HCT116 (cell line): ENCODE measurements at regions not wholly inside any gene's neighbourhood (a gene's known extent, or its start where the extent isn't known, plus 50 kb on each side); places are given as distances from the start of the nearest gene placed in this dataset.

Experiments used
- ATAC-seq: fragments of 200-7000 bp; cut with Tn5 transposase; 2 replicates; pipeline ENCODE4 v1.9.1; 2020; ENCODE audit warnings: mild to moderate bottlenecking, moderate library complexity
- BruUV-seq: library from RNA; stranded (reverse); fragments of 400-500 nt; replicated peaks from 2 replicates; lab custom pipeline; 2021; lab: Mats Ljungman, UMichigan
- CTCF ChIA-PET: fragments of 300-600 bp; sonication (Branson Sonifier 250); formaldehyde crosslinking; loops from one replicate; lab custom pipeline; 2021; ENCODE audit warnings: antibody characterized with exemption; lab: Charles Lee
- POLR2A ChIA-PET: fragments of 300-600, 350-600 bp; sonication (Branson Sonifier 250); formaldehyde crosslinking; loops from one replicate; lab custom pipeline; 2021; ENCODE audit warnings: antibody characterized with exemption; lab: Charles Lee
- RAD21 ChIA-PET, 2 experiments: fragments of 300-600 bp; sonication (Branson Sonifier 250); formaldehyde crosslinking; loops; one replicate each; lab custom pipeline; 2023; ENCODE audit warnings: low total read pairs in 2 of 2; ENCODE audit not compliant: uncharacterized antibody in 2 of 2, unreplicated experiment in 2 of 2, low non-redundant PET in 1 of 2; lab: Charles Lee
- DNase-seq: peaks from one replicate; pipeline ENCODE4 v3.0.0-alpha.2; 2010; ENCODE audit warnings: low read depth, low spot score
- H2AFZ ChIP-seq: fragments of 200-600 bp; shearing (Covaris generic), sonication (generic); 2 replicates; pipeline ENCODE4 v1.6.1; 2017; ENCODE audit warnings: low read depth, mixed run types, mixed read lengths, antibody characterized with exemption, low read length; ENCODE audit not compliant: poor library complexity, severe bottlenecking
- H3K27ac ChIP-seq: 2 replicates; pipeline ENCODE4 v1.5.1; 2012; ENCODE audit warnings: low read depth, low read length
- H3K27me3 ChIP-seq: fragments of 200-600 bp; sonication (generic); 2 replicates; pipeline ENCODE4 v1.6.1; 2016; ENCODE audit warnings: mixed run types, low read length, mixed read lengths; ENCODE audit not compliant: insufficient read depth
- H3K36me3 ChIP-seq, 2 experiments: fragments of 200-500 bp in 1 of 2; fragments of 200-600 bp in 1 of 2; sonication (Bioruptor generic) in 1 of 2; sonication (generic) in 1 of 2; 2 replicates each; pipeline versions ENCODE4 v1.5.1 to v1.6.1; 2014 to 2016; ENCODE audit warnings: low read length in 2 of 2, inconsistent platforms in 1 of 2, mixed read lengths in 1 of 2, mixed run types in 1 of 2; ENCODE audit not compliant: insufficient read depth in 2 of 2, control insufficient read depth in 1 of 2
- H3K4me1 ChIP-seq, 2 experiments: fragments of 200-600 bp in 1 of 2; sonication (generic) in 1 of 2; 2 replicates each; pipeline versions ENCODE4 v1.5.1 to v1.6.1; 2012 to 2017; ENCODE audit warnings: low read length in 2 of 2, inconsistent platforms in 1 of 2, mild to moderate bottlenecking in 1 of 2, mixed read lengths in 1 of 2, mixed run types in 1 of 2, moderate library complexity in 1 of 2; ENCODE audit not compliant: insufficient read depth in 2 of 2, control insufficient read depth in 1 of 2
- H3K4me2 ChIP-seq: fragments of 200-600 bp; sonication (generic); 2 replicates; pipeline ENCODE4 v1.6.1; 2017; ENCODE audit warnings: mixed run types, low read length, mixed read lengths
- H3K4me3 ChIP-seq, 2 experiments: fragments of 200-600 bp in 1 of 2; sonication (generic) in 1 of 2; replicated peaks in 1 of 2; 2 replicates each; pipeline ENCODE4 v1.5.1; 2011 to 2016; ENCODE audit warnings: low read length in 2 of 2, control low read depth in 1 of 2, low read depth in 1 of 2, mild to moderate bottlenecking in 1 of 2, mixed read lengths in 1 of 2, mixed run types in 1 of 2
- H3K79me2 ChIP-seq: fragments of 200-600 bp; sonication (generic); 2 replicates; pipeline ENCODE4 v1.6.1; 2017; ENCODE audit warnings: mild to moderate bottlenecking, mixed run types, low read length, moderate library complexity, mixed read lengths; ENCODE audit not compliant: insufficient read depth
- H3K9ac ChIP-seq: fragments of 200-600 bp; sonication (generic); 2 replicates; pipeline ENCODE4 v1.6.1; 2016; ENCODE audit warnings: low read length, mixed read lengths
- H3K9me2 ChIP-seq: fragments of 200-600 bp; sonication (generic), shearing (Covaris generic); 2 replicates; pipeline ENCODE4 v1.6.1; 2017; ENCODE audit warnings: mixed run types, mild to moderate bottlenecking, moderate library complexity; ENCODE audit not compliant: insufficient read depth
- H3K9me3 ChIP-seq, 2 experiments: fragments of 200-500 bp in 1 of 2; fragments of 200-600 bp in 1 of 2; sonication (Bioruptor generic) in 1 of 2; sonication (generic) in 1 of 2; 2 replicates each; pipeline ENCODE4 v1.6.1; 2014 to 2017; ENCODE audit warnings: low read length in 2 of 2, mixed read lengths in 2 of 2, inconsistent platforms in 1 of 2, low read depth in 1 of 2, mild to moderate bottlenecking in 1 of 2, mixed run types in 1 of 2, moderate library complexity in 1 of 2; ENCODE audit not compliant: control insufficient read depth in 1 of 2, insufficient read depth in 1 of 2
- H4K20me1 ChIP-seq: fragments of 200-600 bp; sonication (generic), shearing (Covaris generic); 2 replicates; pipeline ENCODE4 v1.6.1; 2017; ENCODE audit warnings: mixed run types, mild to moderate bottlenecking, moderate library complexity; ENCODE audit not compliant: insufficient read depth
- CBX3 ChIP-seq: IDR thresholded peaks from 2 replicates; pipeline ENCODE4 v1.6.1; 2012; ENCODE audit warnings: low read depth
- ELF1 ChIP-seq: IDR thresholded peaks from 2 replicates; pipeline ENCODE4 v1.6.1; 2012; ENCODE audit warnings: low read depth, borderline replicate concordance
- EZH2phosphoT487 ChIP-seq: fragments of 200-600 bp; IDR thresholded peaks from 2 replicates; pipeline ENCODE4 v1.6.1; 2018; ENCODE audit warnings: antibody characterized with exemption, borderline replicate concordance
- FOSL1 ChIP-seq: IDR thresholded peaks from 2 replicates; pipeline ENCODE4 v1.6.1; 2012; ENCODE audit warnings: low read depth
- JUND ChIP-seq: IDR thresholded peaks from 2 replicates; pipeline ENCODE4 v1.6.1; 2012
- POLR2A ChIP-seq: IDR thresholded peaks from 2 replicates; pipeline ENCODE4 v1.7.0; 2011; ENCODE audit warnings: borderline replicate concordance; ENCODE audit not compliant: insufficient read depth, insufficient read length; ENCODE audit errors: extremely low read depth
- RAD21 ChIP-seq: IDR thresholded peaks from 2 replicates; pipeline ENCODE4 v1.6.1; 2012; ENCODE audit warnings: low read depth, mild to moderate bottlenecking
- SIN3A ChIP-seq: IDR thresholded peaks from 2 replicates; pipeline ENCODE4 v1.6.1; 2012; ENCODE audit warnings: low read depth
- SP1 ChIP-seq: IDR thresholded peaks from 2 replicates; pipeline ENCODE4 v1.6.1; 2012; ENCODE audit warnings: low read depth
- SRF ChIP-seq: IDR thresholded peaks from 2 replicates; pipeline ENCODE4 v1.6.1; 2012; ENCODE audit warnings: low read depth
- TCF7L2 ChIP-seq: IDR thresholded peaks from 2 replicates; pipeline ENCODE4 v1.7.0; 2011; ENCODE audit warnings: borderline replicate concordance, inconsistent platforms; ENCODE audit not compliant: insufficient read depth, insufficient read length; ENCODE audit errors: extremely low read depth
- YY1 ChIP-seq: IDR thresholded peaks from 2 replicates; pipeline ENCODE4 v1.6.1; 2011; ENCODE audit warnings: low read length, low read depth, moderate library complexity, mild to moderate bottlenecking; ENCODE audit not compliant: insufficient replicate concordance; ENCODE audit errors: extremely low read depth
- ZBTB33 ChIP-seq: IDR thresholded peaks from 2 replicates; pipeline ENCODE4 v1.6.1; 2011; ENCODE audit warnings: mild to moderate bottlenecking, low read length, moderate library complexity; ENCODE audit not compliant: insufficient replicate concordance; ENCODE audit errors: extremely low read depth
- ZFX ChIP-seq: fragments of 450-650 bp; IDR thresholded peaks from 2 replicates; pipeline ENCODE4 v1.6.1; 2017
- ZNF274 ChIP-seq: fragments of 200-500 bp; sonication (Bioruptor generic); IDR thresholded peaks from 2 replicates; pipeline ENCODE4 v1.6.1; 2014; ENCODE audit warnings: mild to moderate bottlenecking, low read depth, low read length, inconsistent platforms
- intact Hi-C: fragments of 100-400 bp; cut with micrococcal nuclease; formaldehyde crosslinking; loops from 2 replicates; pipeline ENCODE4 v1.10.0; 2022
- TF ChIP-seq, protein P1 (sequence below): IDR thresholded peaks from 2 replicates; pipeline ENCODE4 v1.6.1; 2012
- TF ChIP-seq, protein P2 (sequence below): IDR thresholded peaks from 2 replicates; pipeline ENCODE4 v1.6.1; 2012
- TF ChIP-seq, protein P3 (sequence below): IDR thresholded peaks from 2 replicates; pipeline ENCODE4 v1.6.1; 2012; ENCODE audit warnings: low read depth

- ChIA-PET POLR2A (no interaction called here), CTCF (no interaction called here), RAD21 (no interaction called here)
- Histone ChIP-seq H3K27me3 (no peaks in the 10 kb centered on the region), H3K27ac (no peak overlapping the region), H2AFZ (no peak overlapping the region), H3K9ac (no peak overlapping the region), H3K4me1 (no peaks in the 10 kb centered on the region), H4K20me1 (no peaks in the 10 kb centered on the region), H3K79me2 (no peaks in the 10 kb centered on the region), H3K4me2 (no peak overlapping the region), H3K4me3 (no peak overlapping the region)
- intact Hi-C loops: no loop called here
- no peak for ATAC-seq
- no peak for TF ChIP-seq ZBTB33
- no peak for TF ChIP-seq POLR2A
- no peak for TF ChIP-seq SP1
- no peak for TF ChIP-seq JUND
- no peak for TF ChIP-seq YY1
- no peak for TF ChIP-seq TCF7L2
- TF ChIP-seq, protein P1, sequence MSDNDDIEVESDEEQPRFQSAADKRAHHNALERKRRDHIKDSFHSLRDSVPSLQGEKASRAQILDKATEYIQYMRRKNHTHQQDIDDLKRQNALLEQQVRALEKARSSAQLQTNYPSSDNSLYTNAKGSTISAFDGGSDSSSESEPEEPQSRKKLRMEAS: no peak
- no peak for TF ChIP-seq EZH2phosphoT487
- no peak for TF ChIP-seq ZNF274
- no peak for TF ChIP-seq FOSL1
- no peak for TF ChIP-seq ZFX
- TF ChIP-seq, protein P2, sequence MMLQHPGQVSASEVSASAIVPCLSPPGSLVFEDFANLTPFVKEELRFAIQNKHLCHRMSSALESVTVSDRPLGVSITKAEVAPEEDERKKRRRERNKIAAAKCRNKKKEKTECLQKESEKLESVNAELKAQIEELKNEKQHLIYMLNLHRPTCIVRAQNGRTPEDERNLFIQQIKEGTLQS: no peak
- TF ChIP-seq, protein P3, sequence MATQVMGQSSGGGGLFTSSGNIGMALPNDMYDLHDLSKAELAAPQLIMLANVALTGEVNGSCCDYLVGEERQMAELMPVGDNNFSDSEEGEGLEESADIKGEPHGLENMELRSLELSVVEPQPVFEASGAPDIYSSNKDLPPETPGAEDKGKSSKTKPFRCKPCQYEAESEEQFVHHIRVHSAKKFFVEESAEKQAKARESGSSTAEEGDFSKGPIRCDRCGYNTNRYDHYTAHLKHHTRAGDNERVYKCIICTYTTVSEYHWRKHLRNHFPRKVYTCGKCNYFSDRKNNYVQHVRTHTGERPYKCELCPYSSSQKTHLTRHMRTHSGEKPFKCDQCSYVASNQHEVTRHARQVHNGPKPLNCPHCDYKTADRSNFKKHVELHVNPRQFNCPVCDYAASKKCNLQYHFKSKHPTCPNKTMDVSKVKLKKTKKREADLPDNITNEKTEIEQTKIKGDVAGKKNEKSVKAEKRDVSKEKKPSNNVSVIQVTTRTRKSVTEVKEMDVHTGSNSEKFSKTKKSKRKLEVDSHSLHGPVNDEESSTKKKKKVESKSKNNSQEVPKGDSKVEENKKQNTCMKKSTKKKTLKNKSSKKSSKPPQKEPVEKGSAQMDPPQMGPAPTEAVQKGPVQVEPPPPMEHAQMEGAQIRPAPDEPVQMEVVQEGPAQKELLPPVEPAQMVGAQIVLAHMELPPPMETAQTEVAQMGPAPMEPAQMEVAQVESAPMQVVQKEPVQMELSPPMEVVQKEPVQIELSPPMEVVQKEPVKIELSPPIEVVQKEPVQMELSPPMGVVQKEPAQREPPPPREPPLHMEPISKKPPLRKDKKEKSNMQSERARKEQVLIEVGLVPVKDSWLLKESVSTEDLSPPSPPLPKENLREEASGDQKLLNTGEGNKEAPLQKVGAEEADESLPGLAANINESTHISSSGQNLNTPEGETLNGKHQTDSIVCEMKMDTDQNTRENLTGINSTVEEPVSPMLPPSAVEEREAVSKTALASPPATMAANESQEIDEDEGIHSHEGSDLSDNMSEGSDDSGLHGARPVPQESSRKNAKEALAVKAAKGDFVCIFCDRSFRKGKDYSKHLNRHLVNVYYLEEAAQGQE: no peak
- no peak for TF ChIP-seq SRF
- no peak for TF ChIP-seq RAD21
- TF ChIP-seq CBX3: no peak
- TF ChIP-seq SIN3A: no peak
- TF ChIP-seq ELF1: no peak
- TF ChIP-seq, all 23 proteins: peak for 0
- no peaks in the 10 kb centered on the region for H3K36me3 ChIP-seq
- H3K9me3 ChIP-seq: no peaks in the 10 kb centered on the region
- no peaks in the 10 kb centered on the region for H3K9me2 ChIP-seq
- BruUV-seq: no TSS peak
- DNase-seq: no peak
These were observed 680.7 kb upstream of the TSPY4 start for GRCh38 chrY:8656515-8656914.
